Esophagus muscularis mucosa (tissue), 4 donors: ENCODE measurements at regions not wholly inside any gene's neighbourhood (a gene's known extent, or its start where the extent isn't known, plus 50 kb on each side); places are given as distances from the start of the nearest gene placed in this dataset.

Experiments used
- DNase-seq: peaks from one replicate; pipeline ENCODE4 v3.0.0-alpha.2; 2017; ENCODE audit errors: extremely low spot score
- H3K27ac ChIP-seq, 4 donors: fragments of 200-600 bp; sonication (generic); replicated peaks in 1 of 4; 1 replicate in 3 of 4; 2 replicates in 1 of 4; pipeline ENCODE4 v1.5.1; 2016 to 2019; ENCODE audit warnings: mild to moderate bottlenecking in 1 of 4
- H3K27me3 ChIP-seq, 4 donors: fragments of 200-600 bp; sonication (generic); one replicate each; pipeline versions ENCODE4 v1.5.1 to v1.6.0; 2016 to 2019
- H3K36me3 ChIP-seq, 4 donors: fragments of 200-600 bp; sonication (generic); one replicate each; pipeline ENCODE4 v1.5.1; 2016 to 2019
- H3K4me1 ChIP-seq, 4 donors: fragments of 200-600 bp; sonication (generic); one replicate each; pipeline ENCODE4 v1.5.1; 2016 to 2019
- H3K4me3 ChIP-seq, 4 donors: fragments of 200-600 bp; sonication (generic); 1 replicate in 2 of 4; 2 replicates in 2 of 4; pipeline ENCODE4 v1.5.1; 2016 to 2019; ENCODE audit warnings: mild to moderate bottlenecking in 4 of 4, moderate library complexity in 1 of 4
- H3K9me3 ChIP-seq, 4 donors: fragments of 200-600 bp; sonication (generic); 1 replicate in 3 of 4; 2 replicates in 1 of 4; pipeline ENCODE4 v1.5.1; 2016 to 2019
- CTCF ChIP-seq, 3 experiments: fragments of 200-600 bp in 2 of 3; fragments of 450-650 bp in 1 of 3; sonication (generic) in 2 of 3; IDR thresholded peaks; one replicate each; pipeline ENCODE4 v1.5.1; 2017 to 2019; ENCODE audit warnings: antibody characterized with exemption in 3 of 3, mild to moderate bottlenecking in 2 of 3, moderate library complexity in 1 of 3
- EP300 ChIP-seq: sonication (generic); formaldehyde crosslinking; IDR thresholded peaks from one replicate; pipeline ENCODE4 v1.6.1; 2017; ENCODE audit warnings: antibody characterized with exemption
- POLR2A ChIP-seq: fragments of 450-650 bp; IDR thresholded peaks from one replicate; pipeline ENCODE4 v1.6.1; 2017; ENCODE audit warnings: antibody characterized with exemption, moderate library complexity, mild to moderate bottlenecking, low read depth
- POLR2AphosphoS5 ChIP-seq, 2 donors: sonication (generic); formaldehyde crosslinking; IDR thresholded peaks; one replicate each; pipeline ENCODE4 v1.6.1; 2017; ENCODE audit warnings: antibody characterized with exemption in 2 of 2
- WGBS: methylation state at CpG from one replicate; pipeline ENCODE4 v1.1.5; 2018; 5-methylcytosine and 5-hydroxymethylcytosine counted together
- intact Hi-C: fragments of 100-400 bp; cut with DNase I; formaldehyde crosslinking; loops from one replicate; pipeline ENCODE4 v1.15.1; 2023

- H3K4me3 ChIP-seq: no peak overlapping the region
- no peak overlapping the region for H3K27ac ChIP-seq
- DNase-seq: no peak
- peaks cover 0 to 10% (median 4%) of the 10 kb centered on the region in 4 donors for H3K4me1 ChIP-seq
- H3K27me3 ChIP-seq: no peaks in the 10 kb centered on the region
- intact Hi-C loops: no loop called here
- no peaks in the 10 kb centered on the region for H3K9me3 ChIP-seq
- 67% methylated on average over 5 of the region's 5 CpGs for whole genome bisulfite sequencing
- H3K36me3 ChIP-seq: no peaks in the 10 kb centered on the region
- TF ChIP-seq EP300 (no peak), CTCF (IDR thresholded peaks at IDR 0.05) (no peak), POLR2AphosphoS5 (IDR thresholded peaks at IDR 0.05) (no peak), POLR2A (no peak)
These were observed 110.1 kb upstream of the VAV3 start for GRCh38 chr1:108075055-108075454.

GRCh38 chr1:108072776-108073175, 107.8 kb upstream of the VAV3 start:
- no peak overlapping the region for H3K4me3 ChIP-seq
- H3K27me3 ChIP-seq: no peaks in the 10 kb centered on the region
- H3K27ac ChIP-seq: no peak overlapping the region
- H3K9me3 ChIP-seq: no peaks in the 10 kb centered on the region
- intact Hi-C loops: no loop called here
- no peaks in the 10 kb centered on the region for H3K36me3 ChIP-seq
- 60% methylated on average over 1 of the region's 1 CpG for WGBS
- no peak for DNase-seq
- H3K4me1 ChIP-seq: peaks cover 0 to 10% (median 4%) of the 10 kb centered on the region in 4 donors
- TF ChIP-seq CTCF (IDR thresholded peaks at IDR 0.05) (no peak), POLR2AphosphoS5 (IDR thresholded peaks at IDR 0.05) (no peak), EP300 (no peak), POLR2A (no peak)

- DNase-seq: no peak
- peaks cover 0 to 10% (median 4%) of the 10 kb centered on the region in 4 donors for H3K4me1 ChIP-seq
- H3K27me3 ChIP-seq: no peaks in the 10 kb centered on the region
- no peaks in the 10 kb centered on the region for H3K36me3 ChIP-seq
- TF ChIP-seq CTCF (IDR thresholded peaks at IDR 0.05): no peak
- no peak for TF ChIP-seq POLR2AphosphoS5 (IDR thresholded peaks at IDR 0.05)
- no peak for TF ChIP-seq POLR2A
- TF ChIP-seq EP300: no peak
- WGBS: 70% methylated on average over 2 of the region's 2 CpGs
- no peak overlapping the region for H3K27ac ChIP-seq
- H3K4me3 ChIP-seq: no peak overlapping the region
- intact Hi-C loops: no loop called here
- no peaks in the 10 kb centered on the region for H3K9me3 ChIP-seq
These were observed 107.2 kb upstream of the VAV3 start for GRCh38 chr1:108072212-108072611.

- Histone ChIP-seq H3K36me3 (no peaks in the 10 kb centered on the region), H3K4me1 (peaks cover 0 to 10% (median 4%) of the 10 kb centered on the region in 4 donors), H3K9me3 (no peaks in the 10 kb centered on the region), H3K27ac (no peak overlapping the region), H3K27me3 (no peaks in the 10 kb centered on the region), H3K4me3 (no peak overlapping the region)
- no peak for TF ChIP-seq EP300
- no peak for TF ChIP-seq POLR2AphosphoS5 (IDR thresholded peaks at IDR 0.05)
- TF ChIP-seq POLR2A: no peak
- no peak for TF ChIP-seq CTCF (IDR thresholded peaks at IDR 0.05)
- intact Hi-C loops: no loop called here
- DNase-seq: no peak
- 70% methylated on average over 2 of the region's 2 CpGs for WGBS
These were observed 106.6 kb upstream of the VAV3 start for GRCh38 chr1:108071601-108072000.

- no peak for DNase-seq
- no peaks in the 10 kb centered on the region for H3K36me3 ChIP-seq
- TF ChIP-seq POLR2AphosphoS5 (IDR thresholded peaks at IDR 0.05) (no peak), POLR2A (no peak), EP300 (no peak), CTCF (IDR thresholded peaks at IDR 0.05) (no peak)
- 28% methylated on average over 2 of the region's 2 CpGs for WGBS
- H3K4me3 ChIP-seq: no peak overlapping the region
- no peaks in the 10 kb centered on the region for H3K27me3 ChIP-seq
- no peak overlapping the region for H3K27ac ChIP-seq
- no peaks in the 10 kb centered on the region for H3K9me3 ChIP-seq
- intact Hi-C loops: no loop called here
- H3K4me1 ChIP-seq: peaks cover 0 to 10% (median 4%) of the 10 kb centered on the region in 4 donors
These were observed 105.7 kb upstream of the VAV3 start for GRCh38 chr1:108070662-108071061.
